ENCODE measurements at regions not wholly inside any gene's neighbourhood (a gene's known extent, or its start where the extent isn't known, plus 50 kb on each side); places are given as distances from the start of the nearest gene placed in this dataset.

DNA sequence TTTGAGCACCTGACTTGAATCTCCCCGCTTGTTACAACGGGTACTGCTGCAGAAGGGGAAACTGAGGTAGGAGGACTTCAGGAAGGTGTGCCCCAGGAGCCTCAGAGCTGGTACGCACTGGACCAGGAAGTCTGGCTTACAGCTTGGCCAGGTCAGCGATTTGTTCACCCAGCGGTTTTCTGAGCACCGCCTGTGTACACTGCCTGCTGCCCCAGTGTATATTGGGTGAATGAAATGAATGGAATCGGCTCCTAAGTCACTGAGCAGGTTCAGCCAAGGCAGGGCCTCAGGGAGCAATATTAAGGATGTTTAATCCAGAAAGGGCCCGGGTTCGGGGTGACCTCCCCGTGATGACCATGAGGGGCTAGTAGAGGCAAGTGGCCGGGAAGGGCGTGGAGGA is 164.0 kb upstream of the CIBAR2 start:
- WGBS, 10 experiments = 53 to 100% (median 88%) methylated on average over 1 to 8 of the region's 12 CpGs; no CpG with 5 or more reads in 3 of the 10 experiments
- in situ Hi-C loops (cut with MboI; ENCODE audit: low pct_unique_long_range_greater_than_20kb in 2 of 9, low sequenced_read_pairs in 9 of 9, unreplicated experiment in 9 of 9) = loop anchor here in 4 of 9 experiments (25.0 kb wide), 4 partner anchors 164 to 436 kb away; partner anchors contain the start of genes CIBAR2 (in 1 of the 4) and GSE1 (in 1 of the 4)
- H3K4me1 ChIP-seq (replicated peaks in 1 of 2) = peaks cover 47 to 51% of the 10 kb centered on the region in 2 donors
- H3K4me3 ChIP-seq = no peak overlapping the region
- ATAC-seq (replicated peaks in 6 of 8) = no peak
- H3K27ac ChIP-seq = no peak overlapping the region

DNA sequence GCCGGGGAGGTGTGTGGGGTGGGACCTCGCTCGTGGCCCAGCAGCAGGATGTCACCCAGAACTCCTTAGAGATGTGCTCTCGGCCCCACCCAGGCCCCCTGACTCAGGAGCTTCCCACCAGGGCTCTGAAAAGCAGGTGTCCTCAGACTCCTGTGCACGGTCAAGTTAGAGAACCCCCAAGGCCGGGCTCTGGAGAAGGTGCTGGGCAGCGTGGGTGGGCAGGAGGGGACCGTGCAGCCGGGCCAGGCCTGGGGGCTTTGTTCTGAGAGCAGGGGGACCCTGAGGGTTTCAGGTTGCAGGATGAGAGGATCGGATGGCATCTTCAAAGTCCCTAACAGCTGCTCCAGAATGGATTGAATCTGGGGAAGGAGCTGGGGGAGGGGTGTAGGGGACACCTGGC is 164.4 kb upstream of the CIBAR2 start:
- no peak overlapping the region for H3K4me3 ChIP-seq
- peaks cover 45 to 50% of the 10 kb centered on the region in 2 donors for H3K4me1 ChIP-seq (replicated peaks in 1 of 2)
- in situ Hi-C loops (cut with MboI; ENCODE audit: low pct_unique_long_range_greater_than_20kb in 2 of 9, low sequenced_read_pairs in 9 of 9, unreplicated experiment in 9 of 9) = loop anchor here in 4 of 9 experiments (25.0 kb wide), 4 partner anchors 164 to 436 kb away; partner anchors contain the start of genes CIBAR2 (in 1 of the 4) and GSE1 (in 1 of the 4)
- no peak overlapping the region for H3K27ac ChIP-seq
- no peak for ATAC-seq (replicated peaks in 6 of 8)
- no CpG with 5 or more reads among the region's 10 CpGs for WGBS, 10 experiments

DNA sequence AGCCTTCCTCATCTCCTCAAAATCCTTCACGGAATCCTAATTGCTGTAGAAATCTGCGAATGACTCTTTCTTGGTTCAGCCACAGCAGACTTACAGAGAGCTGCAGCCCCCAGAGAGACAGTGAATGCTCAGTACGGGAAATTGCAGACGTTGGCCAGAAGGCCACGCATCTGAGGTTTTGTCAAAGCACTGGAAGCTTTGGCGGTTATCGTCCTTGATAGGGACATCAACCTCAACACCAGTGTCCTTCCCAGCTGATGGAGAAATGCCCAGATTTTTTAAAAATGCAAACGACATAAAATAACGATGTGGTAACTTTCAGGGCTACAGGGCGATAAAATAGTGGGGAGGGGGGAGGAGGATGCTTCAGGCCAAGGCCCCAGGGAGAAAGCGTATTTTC is 166.6 kb upstream of the CIBAR2 start:
- Histone ChIP-seq H3K27ac (peak overlapping the region in 1 of 2 donors; percentile 1), H3K4me3 (no peak overlapping the region), H3K4me1 (replicated peaks in 1 of 2) (peaks cover 37 to 52% of the 10 kb centered on the region in 2 donors)
- in situ Hi-C loops (cut with MboI; ENCODE audit: low pct_unique_long_range_greater_than_20kb in 2 of 9, low sequenced_read_pairs in 9 of 9, unreplicated experiment in 9 of 9) = loop anchor here in 4 of 9 experiments (25.0 kb wide), 4 partner anchors 167 to 433 kb away; partner anchors contain the start of genes CIBAR2 (in 1 of the 4) and GSE1 (in 1 of the 4)
- peak in 1 of 8 experiments; percentile 27 for ATAC-seq (replicated peaks in 6 of 8)
- 33 to 100% (median 65%) methylated on average over 1 to 10 of the region's 11 CpGs for WGBS, 10 experiments

DNA sequence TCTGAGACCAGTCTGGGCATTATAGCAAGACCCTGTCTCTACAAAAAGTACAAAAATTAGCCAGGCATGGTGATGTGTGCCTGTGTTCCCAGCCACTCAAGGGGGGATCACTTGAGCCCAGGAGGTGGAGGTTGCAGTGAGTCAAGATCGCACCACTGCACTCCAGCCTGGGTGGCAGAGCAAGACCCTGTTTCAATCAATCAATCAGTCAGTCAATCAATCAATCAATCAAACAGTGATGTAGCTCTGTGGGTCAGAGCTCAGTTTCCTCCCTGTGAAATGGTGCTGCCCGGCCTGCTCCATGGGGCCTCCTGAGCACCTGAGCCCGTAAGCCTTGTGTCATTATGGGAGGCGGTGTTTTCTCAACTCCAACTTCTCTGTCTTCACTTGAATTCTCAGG is 167.1 kb upstream of the CIBAR2 start:
- ATAC-seq (replicated peaks in 6 of 8) = no peak
- Histone ChIP-seq H3K27ac (no peak overlapping the region), H3K4me1 (replicated peaks in 1 of 2) (peaks cover 43 to 58% of the 10 kb centered on the region in 2 donors), H3K4me3 (no peak overlapping the region)
- 71 to 100% (median 85%) methylated on average over 2 to 4 of the region's 4 CpGs; no CpG with 5 or more reads in 6 of the 10 experiments for WGBS, 10 experiments
- in situ Hi-C loops (cut with MboI; ENCODE audit: low pct_unique_long_range_greater_than_20kb in 2 of 9, low sequenced_read_pairs in 9 of 9, unreplicated experiment in 9 of 9) = loop anchor here in 4 of 9 experiments (25.0 kb wide), 4 partner anchors 167 to 433 kb away; partner anchors contain the start of genes CIBAR2 (in 1 of the 4) and GSE1 (in 1 of the 4)

DNA sequence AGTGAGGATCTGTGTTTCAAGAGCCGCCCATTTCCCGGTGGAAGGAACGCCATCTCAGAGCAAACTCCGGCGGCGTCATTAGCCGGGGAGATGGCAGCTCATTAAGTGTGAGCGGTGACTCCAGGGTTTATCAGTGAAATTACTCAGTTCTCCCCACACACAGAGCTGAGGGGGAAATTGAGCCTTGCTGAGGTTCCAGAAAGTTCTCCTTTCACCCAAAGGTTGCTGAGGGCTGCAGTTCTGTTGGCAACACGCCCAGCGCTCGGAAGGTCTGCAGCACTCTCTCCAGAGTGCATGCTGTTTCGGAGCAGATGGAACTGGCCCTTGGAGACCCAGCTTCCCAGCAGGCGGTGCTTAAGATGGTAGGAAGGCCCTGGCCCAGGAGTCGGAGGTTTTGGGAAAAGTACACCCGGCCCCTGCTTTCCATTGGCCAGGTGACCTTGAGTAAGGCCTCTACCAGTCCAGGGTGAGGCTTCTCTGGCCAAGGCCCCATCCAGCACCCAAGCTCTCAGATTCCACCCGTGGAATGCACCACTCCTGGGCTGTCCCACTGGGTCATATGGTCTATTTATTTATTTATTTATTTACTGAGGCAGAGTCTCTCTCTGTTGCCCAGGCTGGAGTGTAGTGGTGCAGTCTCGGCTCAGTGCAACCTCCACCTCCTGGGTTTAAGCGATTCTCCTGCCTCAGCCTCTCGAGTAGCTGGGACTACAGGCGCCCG is 167.7 kb upstream of the CIBAR2 start:
- Histone ChIP-seq H3K27ac (no peak overlapping the region), H3K4me1 (replicated peaks in 1 of 2) (peaks cover 46 to 61% of the 10 kb centered on the region in 2 donors), H3K4me3 (no peak overlapping the region)
- in situ Hi-C loops (cut with MboI; ENCODE audit: low pct_unique_long_range_greater_than_20kb in 2 of 9, low sequenced_read_pairs in 9 of 9, unreplicated experiment in 9 of 9) = loop anchor here in 4 of 9 experiments (25.0 kb wide), 4 partner anchors 168 to 432 kb away; partner anchors contain the start of genes CIBAR2 (in 1 of the 4) and GSE1 (in 1 of the 4)
- 91 to 100% (median 97%) methylated on average over 2 to 16 of the region's 21 CpGs; no CpG with 5 or more reads in 1 of the 10 experiments for WGBS, 10 experiments
- no peak for ATAC-seq (replicated peaks in 6 of 8)

DNA sequence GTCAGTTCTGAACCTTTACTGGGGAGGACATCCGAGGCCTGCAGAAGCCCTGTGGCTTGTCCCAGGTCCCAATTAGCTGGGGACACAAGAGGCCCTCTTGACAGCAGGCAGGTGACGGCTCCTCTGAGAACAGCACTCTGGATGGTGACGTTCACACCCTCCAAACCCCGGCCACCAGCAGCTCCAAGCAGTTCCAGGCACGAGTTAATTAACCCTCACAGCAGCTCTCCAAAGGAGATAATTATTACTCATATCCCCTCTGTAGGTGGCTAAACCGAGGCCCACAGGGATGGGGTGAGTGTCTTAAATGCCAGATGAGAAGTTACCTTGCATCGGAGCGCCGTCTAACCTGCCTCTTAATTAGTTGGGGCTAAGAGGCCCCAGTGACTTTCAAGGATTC is 168.9 kb upstream of the CIBAR2 start:
- no peak overlapping the region for H3K4me3 ChIP-seq
- peaks cover 44 to 60% of the 10 kb centered on the region in 2 donors for H3K4me1 ChIP-seq (replicated peaks in 1 of 2)
- WGBS, 10 experiments = 40 to 100% (median 85%) methylated on average over 2 to 6 of the region's 9 CpGs; no CpG with 5 or more reads in 3 of the 10 experiments
- in situ Hi-C loops (cut with MboI; ENCODE audit: low pct_unique_long_range_greater_than_20kb in 2 of 9, low sequenced_read_pairs in 9 of 9, unreplicated experiment in 9 of 9) = loop anchor here in 4 of 9 experiments (25.0 kb wide), 4 partner anchors 169 to 431 kb away; partner anchors contain the start of genes CIBAR2 (in 1 of the 4) and GSE1 (in 1 of the 4)
- H3K27ac ChIP-seq = no peak overlapping the region
- no peak for ATAC-seq (replicated peaks in 6 of 8)

DNA sequence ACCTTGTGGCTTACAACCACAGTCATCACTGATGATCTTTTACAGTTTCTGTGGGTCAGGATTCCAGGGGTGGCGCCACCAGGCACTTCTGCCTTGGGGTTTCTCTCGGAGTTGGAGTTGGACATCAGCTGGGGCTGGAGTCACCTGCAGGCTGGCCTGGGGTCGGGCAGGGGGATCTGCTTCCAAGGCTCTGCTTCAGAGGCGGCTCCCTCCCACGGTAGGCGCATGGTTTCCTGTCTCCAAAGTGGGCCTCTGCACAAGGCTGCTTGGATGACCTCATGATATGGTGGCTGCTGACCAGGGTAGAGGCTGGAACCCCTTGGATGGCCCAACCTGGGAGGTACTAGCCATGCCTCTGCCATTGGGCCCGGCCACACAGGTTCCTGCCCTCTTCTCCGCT is 170.6 kb upstream of the CIBAR2 start:
- 67 to 100% (median 100%) methylated on average over 1 to 2 of the region's 8 CpGs; no CpG with 5 or more reads in 3 of the 10 experiments for WGBS, 10 experiments
- no peak overlapping the region for H3K27ac ChIP-seq
- peaks cover 60 to 72% of the 10 kb centered on the region in 2 donors for H3K4me1 ChIP-seq (replicated peaks in 1 of 2)
- H3K4me3 ChIP-seq = no peak overlapping the region
- in situ Hi-C loops (cut with MboI; ENCODE audit: low pct_unique_long_range_greater_than_20kb in 2 of 9, low sequenced_read_pairs in 9 of 9, unreplicated experiment in 9 of 9) = loop anchor here in 4 of 9 experiments (25.0 kb wide), 4 partner anchors 171 to 429 kb away; partner anchors contain the start of genes CIBAR2 (in 1 of the 4) and GSE1 (in 1 of the 4)
- no peak for ATAC-seq (replicated peaks in 6 of 8)

DNA sequence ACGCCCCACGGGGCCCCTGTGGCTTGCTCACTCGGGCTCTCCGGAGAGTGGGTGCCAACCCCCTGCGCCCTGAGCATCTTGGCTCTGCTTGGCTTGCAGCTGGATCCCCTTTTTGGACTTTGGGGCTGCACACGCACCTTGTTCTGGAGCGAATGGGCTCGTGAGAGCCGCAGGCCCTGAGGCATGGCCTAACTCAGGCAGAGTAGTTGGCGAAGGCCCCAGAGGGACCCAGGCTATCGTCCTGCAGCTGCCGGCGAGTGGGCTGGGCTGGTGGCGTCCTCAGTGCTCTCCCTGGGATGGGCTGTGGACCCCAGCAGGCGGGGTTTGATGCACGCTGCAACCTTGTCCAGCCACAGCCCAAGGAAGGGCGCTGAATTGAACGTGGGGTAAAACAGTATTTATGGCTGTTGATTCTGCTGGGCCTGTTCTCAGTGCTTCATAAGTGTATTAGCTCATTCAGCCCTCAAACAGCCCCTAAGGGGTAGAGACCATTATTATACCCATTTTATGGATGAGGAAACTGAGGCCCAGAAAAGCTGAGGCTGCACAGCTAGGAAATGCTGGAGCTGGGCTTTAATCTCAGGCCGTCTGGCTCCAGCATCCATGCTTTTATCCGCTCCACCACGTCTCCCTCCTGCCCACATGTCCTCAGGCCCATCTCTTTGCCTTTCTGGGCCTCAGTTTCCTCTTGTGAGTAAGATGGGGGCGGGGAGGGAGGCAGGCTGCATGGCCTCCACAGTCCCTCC is 171.2 kb upstream of the CIBAR2 start:
- Histone ChIP-seq H3K27ac (peak overlapping the region; percentile 14 to 67), H3K4me1 (replicated peaks in 1 of 2) (peaks cover 60 to 71% of the 10 kb centered on the region in 2 donors), H3K4me3 (no peak overlapping the region)
- in situ Hi-C loops (cut with MboI; ENCODE audit: low pct_unique_long_range_greater_than_20kb in 2 of 9, low sequenced_read_pairs in 9 of 9, unreplicated experiment in 9 of 9) = loop anchor here in 4 of 9 experiments (25.0 kb wide), 4 partner anchors 171 to 429 kb away; partner anchors contain the start of genes CIBAR2 (in 1 of the 4) and GSE1 (in 1 of the 4)
- 80 to 100% (median 92%) methylated on average over 1 to 8 of the region's 22 CpGs; no CpG with 5 or more reads in 3 of the 10 experiments for WGBS, 10 experiments
- ATAC-seq (replicated peaks in 6 of 8) = no peak

DNA sequence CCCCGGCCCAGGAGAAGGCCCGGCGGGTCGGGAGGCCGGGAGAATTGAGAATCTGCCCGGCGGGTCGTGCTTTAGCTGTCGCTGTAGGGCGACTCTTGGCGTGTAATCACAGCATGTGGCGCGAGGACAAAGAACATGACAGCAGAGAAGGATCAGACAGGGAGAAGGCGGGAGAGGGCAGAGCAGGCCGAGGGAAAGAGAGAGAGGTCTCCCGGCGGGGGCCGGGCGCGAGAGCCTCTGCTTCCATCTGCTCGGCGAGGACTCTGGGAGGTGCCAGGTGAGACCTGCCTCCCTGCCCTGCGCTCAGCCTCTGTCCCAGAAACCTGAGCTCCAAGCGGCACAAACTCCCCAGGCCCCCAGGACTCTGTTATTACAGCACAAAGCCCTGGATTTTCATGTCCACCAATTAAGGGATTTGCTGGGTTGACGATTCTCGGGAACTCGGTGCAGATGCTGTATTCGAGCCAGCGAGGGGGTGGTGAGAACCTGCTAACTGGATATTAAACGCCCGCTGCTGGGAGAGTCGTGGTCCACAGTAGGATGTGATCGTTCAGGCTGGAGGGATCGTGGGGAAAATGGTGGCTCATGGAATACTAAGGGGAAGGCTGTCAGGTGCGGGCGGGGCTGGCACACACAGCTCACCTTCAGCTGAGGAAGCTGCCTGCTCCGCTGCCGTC is 172.0 kb upstream of the CIBAR2 start:
- no peak overlapping the region for H3K4me3 ChIP-seq
- peak overlapping the region; percentile 14 to 67 for H3K27ac ChIP-seq
- in situ Hi-C loops (cut with MboI; ENCODE audit: low pct_unique_long_range_greater_than_20kb in 2 of 9, low sequenced_read_pairs in 9 of 9, unreplicated experiment in 9 of 9) = loop anchor here in 4 of 9 experiments (25.0 kb wide), 4 partner anchors 172 to 428 kb away; partner anchors contain the start of genes CIBAR2 (in 1 of the 4) and GSE1 (in 1 of the 4)
- 30 to 100% (median 78%) methylated on average over 1 to 16 of the region's 38 CpGs; no CpG with 5 or more reads in 2 of the 10 experiments for WGBS, 10 experiments
- peak in 5 of 8 experiments; percentile 34 to 60 (median 42) for ATAC-seq (replicated peaks in 6 of 8)
- peaks cover 58 to 65% of the 10 kb centered on the region in 2 donors for H3K4me1 ChIP-seq (replicated peaks in 1 of 2)

DNA sequence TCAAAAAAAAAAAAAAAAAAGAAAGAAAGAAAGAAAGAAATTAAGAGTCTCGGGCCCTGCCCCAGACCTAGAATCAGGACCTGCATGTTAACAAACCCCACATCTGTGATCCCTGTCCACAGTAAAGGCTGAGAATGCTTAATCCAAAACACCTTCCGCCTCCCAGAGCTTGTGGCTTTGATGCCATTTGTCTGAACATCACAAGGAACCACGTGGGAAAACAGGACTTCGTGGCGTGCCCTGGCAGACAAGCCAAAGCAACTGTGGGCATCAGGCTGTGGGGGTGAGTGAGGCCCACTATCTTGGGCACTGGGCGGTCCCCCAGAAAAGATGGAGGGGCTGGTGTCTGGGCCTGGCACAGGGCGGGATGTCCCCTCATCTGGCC is 173.4 kb upstream of the CIBAR2 start:
- H3K27ac ChIP-seq = no peak overlapping the region
- peaks cover 60 to 67% of the 10 kb centered on the region in 2 donors for H3K4me1 ChIP-seq (replicated peaks in 1 of 2)
- 75 to 100% (median 100%) methylated on average over 1 to 2 of the region's 7 CpGs; no CpG with 5 or more reads in 5 of the 10 experiments for whole genome bisulfite sequencing, 10 experiments
- in situ Hi-C loops (cut with MboI; ENCODE audit: low pct_unique_long_range_greater_than_20kb in 2 of 9, low sequenced_read_pairs in 9 of 9, unreplicated experiment in 9 of 9) = loop anchor here in 4 of 9 experiments (25.0 kb wide), 4 partner anchors 173 to 427 kb away; partner anchors contain the start of genes CIBAR2 (in 1 of the 4) and GSE1 (in 1 of the 4)
- no peak for ATAC-seq (replicated peaks in 6 of 8)
- no peak overlapping the region for H3K4me3 ChIP-seq

DNA sequence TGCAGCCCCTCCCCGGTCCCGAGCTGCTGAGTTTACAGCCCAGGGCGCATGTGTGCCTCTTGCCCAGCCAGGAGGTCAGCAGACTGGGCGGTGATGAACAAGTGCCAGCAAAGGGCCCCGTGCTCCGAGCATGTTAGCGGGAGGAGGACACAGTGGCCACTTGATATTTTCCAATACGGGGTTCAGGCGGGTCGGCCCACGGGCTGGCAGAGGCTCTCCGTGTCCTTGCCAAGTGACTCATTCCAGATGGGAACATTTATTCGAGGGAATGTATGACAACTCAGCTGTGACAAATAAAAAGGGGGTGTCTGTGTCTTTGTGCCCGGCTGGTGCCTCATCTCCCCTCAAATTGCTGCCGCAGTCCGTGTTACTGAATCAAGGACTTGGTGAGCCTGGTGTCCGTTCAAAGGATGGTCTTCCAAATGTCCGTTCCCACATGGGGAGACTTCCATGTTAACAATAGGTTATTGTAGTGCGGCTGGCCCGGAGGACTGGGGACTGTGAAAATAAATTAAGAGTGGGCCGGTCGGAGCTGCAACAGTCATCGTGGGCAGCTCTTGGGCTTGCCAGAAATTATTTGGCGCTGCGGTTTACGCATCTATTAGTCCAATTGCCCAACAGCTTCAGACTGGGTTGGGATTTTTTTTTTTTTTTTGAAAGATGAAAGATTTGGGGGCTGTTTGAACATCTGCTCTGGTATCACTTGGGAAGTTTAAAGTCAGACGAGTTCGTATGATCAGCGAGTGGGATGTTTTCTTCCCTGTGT is 174.0 kb upstream of the CIBAR2 start:
- Histone ChIP-seq H3K4me1 (replicated peaks in 1 of 2) (peaks cover 60 to 67% of the 10 kb centered on the region in 2 donors), H3K4me3 (no peak overlapping the region), H3K27ac (peak overlapping the region; percentile 25 to 41)
- peak in 4 of 8 experiments; percentile 7 to 59 (median 46) for ATAC-seq (replicated peaks in 6 of 8)
- in situ Hi-C loops (cut with MboI; ENCODE audit: low pct_unique_long_range_greater_than_20kb in 2 of 9, low sequenced_read_pairs in 9 of 9, unreplicated experiment in 9 of 9) = loop anchor here in 4 of 9 experiments (25.0 kb wide), 4 partner anchors 174 to 426 kb away; partner anchors contain the start of genes CIBAR2 (in 1 of the 4) and GSE1 (in 1 of the 4)
- 9 to 69% (median 33%) methylated on average over 3 to 13 of the region's 29 CpGs; no CpG with 5 or more reads in 3 of the 10 experiments for WGBS, 10 experiments

Data from motor neuron (in vitro differentiated cells).